ENCODE measurements at regions not wholly inside any gene's neighbourhood (a gene's known extent, or its start where the extent isn't known, plus 50 kb on each side); places are given as distances from the start of the nearest gene placed in this dataset.

DNA sequence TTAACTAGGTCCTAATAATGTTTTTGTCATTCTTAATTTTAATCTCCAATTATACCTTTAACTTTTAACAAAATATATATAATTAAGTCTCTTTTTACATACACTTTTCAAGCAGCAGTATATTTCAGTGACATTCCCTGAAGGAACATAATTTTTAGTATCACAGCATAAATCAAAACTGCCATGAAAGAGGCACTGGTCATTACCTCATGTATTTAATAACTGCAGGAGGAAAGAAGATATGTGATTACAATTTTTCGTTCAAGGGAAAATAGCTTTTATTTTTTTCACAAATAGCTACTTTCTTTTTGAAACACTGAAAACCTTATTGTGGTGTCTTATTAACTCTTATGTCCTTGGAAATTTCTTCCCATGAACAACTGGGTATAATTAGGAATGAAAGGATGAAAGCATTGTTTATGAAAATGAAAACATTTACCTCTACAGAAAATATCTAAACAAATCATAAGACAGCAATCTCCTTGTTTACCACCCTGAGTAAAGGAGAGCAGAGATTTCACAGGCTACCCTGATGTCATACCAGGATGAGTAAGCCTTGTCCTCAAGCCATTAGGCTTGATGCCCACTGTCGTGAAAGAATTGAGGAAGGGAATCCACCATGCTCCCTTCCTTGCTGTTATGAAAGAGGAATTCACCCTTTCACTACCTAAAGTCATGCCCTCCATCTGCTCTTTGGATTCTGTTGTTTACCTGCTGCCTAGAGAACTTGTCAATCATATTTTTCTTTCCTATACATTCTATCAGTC, 877.2 kb upstream of the PCDH20 start:
- no peak for DNase-seq

- DNase-seq = no peak
These were observed 874.9 kb upstream of the PCDH20 start for GRCh38 chr13:62290542-62290941.

- no peak for DNase-seq
These were observed 872.1 kb upstream of the PCDH20 start for GRCh38 chr13:62287764-62288163.

GRCh38 chr13:62280590-62280989, 864.9 kb upstream of the PCDH20 start:
- DNase-seq = no peak

DNA sequence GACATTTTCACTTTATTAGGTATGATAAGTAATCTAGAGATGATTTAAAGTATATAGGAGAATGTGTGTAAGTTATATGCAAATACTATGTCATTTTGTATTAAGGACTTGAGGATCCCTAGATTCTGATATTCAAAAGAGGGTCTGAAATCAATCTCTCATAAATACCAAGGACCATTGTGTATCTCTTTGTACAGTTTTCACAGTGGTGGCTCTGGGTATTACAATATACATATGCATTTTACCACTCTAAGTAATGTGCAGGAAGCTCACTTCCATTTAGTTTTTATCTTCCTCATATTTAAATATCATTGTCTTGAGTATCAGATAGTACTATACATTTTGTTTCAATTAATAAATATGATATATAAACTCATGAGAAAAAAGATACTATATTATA, 862.6 kb upstream of the PCDH20 start:
- DNase-seq = no peak

DNA sequence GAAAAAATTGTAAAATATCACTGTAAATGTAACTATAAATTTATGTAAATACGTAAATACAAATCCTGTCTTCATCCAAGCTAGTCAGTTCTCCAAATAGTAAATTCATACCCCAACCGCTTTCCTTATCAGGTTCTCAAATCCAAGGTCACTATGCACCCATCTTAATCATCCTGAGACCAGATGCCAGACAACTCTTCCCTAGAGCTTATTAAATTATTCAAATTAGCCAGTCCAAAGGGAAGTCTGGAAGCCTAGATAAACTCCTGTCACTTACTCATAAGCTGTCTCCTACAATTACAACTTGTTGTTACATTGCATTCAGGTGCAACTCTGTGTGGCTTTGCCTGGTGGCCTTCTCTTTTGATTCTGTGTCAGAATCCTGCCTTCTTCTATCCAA, 836.1 kb upstream of the PCDH20 start:
- DNase-seq = no peak

- no peak for DNase-seq
These were observed 835.0 kb upstream of the PCDH20 start for GRCh38 chr13:62250501-62251201.

GRCh38 chr13:62246581-62246980, 830.9 kb upstream of the PCDH20 start:
- no peak for DNase-seq

DNA sequence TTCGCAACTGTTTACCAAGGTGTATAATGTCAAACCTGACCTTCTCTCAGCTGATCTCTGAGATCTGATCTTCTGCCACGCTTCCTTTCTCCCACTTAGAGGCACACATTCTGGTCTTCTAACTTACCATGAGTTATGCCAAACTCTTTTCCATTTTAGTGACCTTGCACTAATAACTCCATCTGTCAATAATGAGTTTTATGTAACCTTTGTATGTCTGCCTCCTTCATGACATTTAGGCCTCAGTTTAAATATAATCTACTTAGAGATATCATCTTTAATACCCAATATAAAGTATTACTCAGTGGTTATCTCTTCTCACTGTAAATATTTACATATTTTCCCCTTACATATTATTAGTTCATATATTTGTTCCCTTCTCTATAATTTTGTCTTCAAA, 827.5 kb upstream of the PCDH20 start:
- no peak for DNase-seq

DNA sequence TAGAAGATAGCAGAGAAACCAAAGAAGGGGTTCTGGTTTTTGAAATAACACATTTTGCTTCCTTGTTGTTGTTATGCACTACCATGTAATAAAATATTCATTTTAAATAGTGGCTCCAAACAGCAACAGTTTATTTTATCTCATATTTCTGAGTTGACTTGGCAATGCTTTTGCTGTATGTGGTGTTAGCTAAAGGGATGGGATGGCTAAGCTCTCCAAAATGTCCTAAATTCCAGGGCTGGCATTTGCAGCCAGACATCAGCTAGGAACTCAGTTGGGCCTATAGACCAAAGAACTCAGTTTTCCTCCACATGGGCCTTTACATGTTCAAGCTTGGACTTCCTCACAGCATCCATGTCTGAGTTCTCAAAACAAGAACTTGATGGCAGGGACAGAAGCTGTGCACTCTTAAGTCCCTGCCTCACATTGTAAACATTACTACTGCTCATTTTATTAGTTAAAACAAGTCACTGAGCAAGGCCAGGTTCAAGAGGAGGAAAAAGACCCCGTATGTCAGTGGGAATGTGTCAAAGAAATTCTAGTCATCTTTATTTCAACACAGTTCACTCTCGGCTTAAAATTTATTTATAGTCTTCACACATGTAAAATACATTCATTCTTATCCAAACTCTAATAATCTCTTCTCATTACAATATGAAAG, 819.3 kb upstream of the PCDH20 start:
- DNase-seq = no peak

- DNase-seq = no peak
These were observed 795.3 kb upstream of the PCDH20 start for GRCh38 chr13:62210951-62211350.

DNA sequence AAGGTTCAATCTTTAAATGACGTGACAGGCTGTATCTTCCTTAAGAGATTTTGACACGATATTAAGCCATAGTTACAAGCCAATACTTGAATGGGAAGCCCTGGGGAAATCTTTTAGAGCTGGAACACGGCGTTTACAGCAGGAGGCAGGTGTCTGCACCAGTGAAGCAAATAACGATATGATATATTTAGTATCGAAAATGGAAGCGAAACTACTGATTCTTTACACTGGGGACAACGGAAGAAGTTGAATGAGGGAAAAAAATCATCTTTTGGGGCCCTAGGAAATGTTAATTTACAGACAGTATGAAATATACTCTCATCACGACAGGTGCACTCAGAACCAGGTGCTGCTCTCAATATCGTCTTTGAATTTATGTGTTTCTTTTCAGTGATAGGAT, 793.9 kb upstream of the PCDH20 start:
- DNase-seq = no peak

GRCh38 chr13:62207388-62207787, 791.7 kb upstream of the PCDH20 start:
- no peak for DNase-seq

- DNase-seq = no peak
These were observed 790.5 kb upstream of the PCDH20 start for GRCh38 chr13:62206165-62206564.

DNA sequence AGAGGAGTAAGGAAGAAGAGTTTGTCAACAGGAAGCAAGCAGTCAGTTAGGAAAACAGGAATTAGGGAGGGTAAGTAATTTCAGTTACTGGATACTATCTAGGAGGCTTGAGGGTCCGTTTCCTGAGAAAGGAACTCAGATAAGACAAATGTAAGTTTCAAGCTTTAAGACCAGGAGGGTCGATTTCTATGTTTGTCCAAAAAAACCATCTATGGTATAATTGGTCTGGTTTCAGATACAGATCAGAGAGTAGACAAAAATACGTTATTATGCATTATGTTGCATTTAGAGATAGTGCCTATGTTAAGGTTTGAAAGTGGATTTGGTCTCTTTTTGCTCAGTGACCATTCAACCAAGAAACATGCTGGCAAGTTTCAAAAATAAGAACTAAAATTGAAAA, 789.6 kb upstream of the PCDH20 start:
- no peak for DNase-seq

DNA sequence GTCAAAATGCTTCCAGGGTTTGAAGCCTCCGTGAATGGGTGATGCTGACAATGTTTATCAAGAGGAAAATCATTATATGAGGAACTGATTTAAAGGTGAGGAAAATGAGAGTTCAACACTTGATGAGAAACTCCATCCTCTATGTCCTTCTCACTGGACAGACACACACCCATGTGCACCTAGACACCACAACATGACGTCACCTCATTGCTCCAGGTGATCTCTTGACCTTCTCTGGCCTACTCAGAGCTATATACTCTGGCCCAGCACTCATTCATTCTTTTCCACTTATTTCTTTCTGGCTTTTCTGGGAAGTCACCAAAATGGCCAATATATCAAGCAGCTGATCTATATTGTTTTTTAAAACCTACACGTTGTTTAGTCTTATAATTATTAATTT, 778.7 kb upstream of the PCDH20 start:
- no peak for DNase-seq

DNA sequence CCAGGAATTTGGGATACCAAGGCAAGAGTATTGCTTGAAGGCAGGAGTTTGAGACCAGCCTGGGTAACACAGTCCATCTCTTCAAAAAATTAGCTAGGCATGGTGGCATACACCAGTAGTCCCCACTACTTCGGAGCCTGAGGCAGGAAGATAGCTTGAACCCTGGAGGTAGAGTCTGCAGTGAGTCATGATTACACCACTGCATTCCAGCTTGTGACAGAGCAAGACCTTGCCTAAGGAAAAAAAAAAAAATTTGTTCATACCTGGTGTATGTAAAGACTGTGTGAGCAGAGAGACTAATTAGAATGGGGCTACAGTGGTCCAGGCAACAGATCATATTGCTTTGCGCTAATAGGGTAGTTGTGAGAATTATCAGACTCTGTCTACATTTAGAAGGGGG, 778.3 kb upstream of the PCDH20 start:
- DNase-seq = no peak

GRCh38 chr13:62185631-62186255, 770.1 kb upstream of the PCDH20 start:
- no peak for DNase-seq

DNA sequence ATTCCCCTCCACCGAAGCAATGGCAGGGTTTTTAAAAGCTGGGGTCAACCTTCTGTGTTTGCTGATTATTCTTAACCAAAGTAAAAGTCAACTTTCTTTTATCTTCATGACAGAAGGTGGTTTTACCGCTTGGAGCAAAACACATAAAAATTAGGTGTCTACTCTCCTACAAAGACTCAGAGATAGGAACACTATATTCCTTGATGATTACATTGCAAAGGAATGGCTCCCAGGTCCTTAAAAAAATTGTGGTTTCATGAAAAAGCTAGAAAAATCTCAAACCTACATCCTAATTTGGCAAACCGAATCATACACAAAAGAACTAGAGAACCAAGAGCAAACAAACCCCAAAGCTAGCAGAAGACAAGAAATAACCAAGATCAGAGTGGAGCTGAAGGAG, 760.4 kb upstream of the PCDH20 start:
- DNase-seq = no peak

GRCh38 chr13:62173958-62174357, 758.3 kb upstream of the PCDH20 start:
- no peak for DNase-seq

DNA sequence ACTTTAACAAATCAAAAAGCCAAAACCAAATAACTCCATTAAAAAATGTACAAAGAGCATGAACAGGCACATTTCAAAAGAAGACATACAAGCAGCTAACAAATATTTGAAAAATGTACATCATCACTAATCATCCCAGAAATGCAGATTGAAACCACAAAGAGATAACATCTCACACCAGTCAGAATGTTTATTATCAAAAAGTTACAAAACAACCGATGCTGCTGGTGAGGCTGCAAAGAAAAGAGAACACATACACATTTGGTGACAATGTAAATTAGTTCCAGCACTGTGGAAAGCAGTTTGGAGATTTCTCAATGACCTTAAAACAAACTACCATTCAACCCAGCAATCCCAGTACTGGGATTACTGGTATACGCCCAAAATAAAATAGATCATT, 756.0 kb upstream of the PCDH20 start:
- no peak for DNase-seq

DNA sequence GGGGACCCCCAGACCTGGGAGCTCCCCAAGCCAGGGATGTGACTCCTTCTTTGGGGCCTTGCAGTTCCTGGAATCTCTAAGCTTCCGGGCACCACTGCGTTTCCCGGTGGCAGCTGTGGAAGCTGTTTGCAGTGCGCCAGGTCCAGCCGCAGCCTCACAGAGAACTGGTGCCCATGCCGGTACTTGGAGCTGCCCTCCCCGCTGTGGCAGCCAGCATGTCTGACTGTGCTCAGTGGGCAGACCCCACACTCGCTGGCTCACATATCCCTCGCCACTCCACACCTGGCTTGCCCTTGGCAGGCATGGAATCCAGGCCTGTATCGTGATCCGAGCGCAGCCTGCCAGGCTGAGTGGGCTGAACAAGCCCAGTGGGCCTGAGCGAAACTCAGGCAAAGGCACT, 753.2 kb upstream of the PCDH20 start:
- no peak for DNase-seq

DNA sequence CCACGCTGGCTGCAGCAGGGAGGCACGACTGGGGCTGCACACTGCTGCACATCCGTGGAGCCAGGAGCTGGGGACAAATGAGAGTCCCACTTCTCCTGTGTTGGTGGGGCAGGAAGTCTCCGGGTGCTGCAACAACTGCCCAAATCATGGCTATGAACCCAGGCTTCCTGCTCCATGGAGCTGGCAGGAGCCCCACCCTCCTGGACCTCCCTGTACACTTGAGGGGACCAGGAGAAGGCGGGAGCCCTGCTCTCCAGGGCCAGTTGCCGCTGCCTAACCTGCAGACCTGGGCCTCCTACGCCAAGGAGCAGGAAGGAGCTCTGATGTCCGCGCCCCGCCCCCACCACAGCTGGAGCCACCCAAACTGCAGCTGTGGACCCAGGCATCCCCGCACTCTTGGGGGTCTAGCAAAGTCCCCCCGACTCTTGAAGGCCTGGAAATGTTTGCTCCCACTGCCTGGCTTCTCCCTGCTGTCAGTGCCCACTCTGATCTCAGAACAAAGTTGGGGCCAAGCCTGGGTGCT, 752.1 kb upstream of the PCDH20 start:
- DNase-seq = no peak

- DNase-seq = no peak
These were observed 747.2 kb upstream of the PCDH20 start for GRCh38 chr13:62162860-62163259.

All from NCI-H446 treated with DMSO at 0.1 percent for 48 hours (cell line).